IMR-90 (cell line): ENCODE measurements at regions not wholly inside any gene's neighbourhood (a gene's known extent, or its start where the extent isn't known, plus 50 kb on each side); places are given as distances from the start of the nearest gene placed in this dataset.

Experiments used
- ATAC-seq: fragments of 200-7000 bp; cut with Tn5 transposase; 2 replicates; pipeline ENCODE4 v1.9.1; 2020; ENCODE audit warnings: low read depth, mild to moderate bottlenecking, moderate library complexity
- BruUV-seq: library from RNA; stranded (reverse); fragments of 400-500 nt; replicated peaks from 2 replicates; lab custom pipeline; 2021; lab: Mats Ljungman, UMichigan
- CTCF ChIA-PET: fragments of 300-600 bp; formaldehyde crosslinking; extraction: SDS; loops from one replicate; lab custom pipeline; 2021; ENCODE audit warnings: antibody characterized with exemption; lab: Yijun Ruan, JAX
- POLR2A ChIA-PET: fragments of 300-600 bp; sonication (Branson Sonifier 250); formaldehyde crosslinking; loops from one replicate; lab custom pipeline; 2022; ENCODE audit warnings: antibody characterized with exemption; ENCODE audit not compliant: unreplicated experiment; lab: Charles Lee
- DNase-seq: peaks from one replicate; pipeline ENCODE4 v3.0.0; 2013
- H2AFZ ChIP-seq: replicated peaks from 2 replicates; pipeline ENCODE3; 2013; ENCODE audit warnings: low read length, mild to moderate bottlenecking; ENCODE audit not compliant: poor library complexity
- H2AK5ac ChIP-seq: 2 replicates; pipeline ENCODE4 v1.6.1; 2013; ENCODE audit warnings: low read depth, low read length, inconsistent platforms
- H2AK9ac ChIP-seq: replicated peaks from 2 replicates; pipeline ENCODE3; 2013; ENCODE audit warnings: mild to moderate bottlenecking, low read depth, low read length, moderate library complexity; ENCODE audit not compliant: poor library complexity
- H2BK120ac ChIP-seq: 2 replicates; pipeline ENCODE4 v1.6.1; 2013; ENCODE audit warnings: low read depth, low read length, inconsistent platforms
- H2BK15ac ChIP-seq: 3 replicates; pipeline ENCODE4 v1.6.1; 2013; ENCODE audit warnings: low read depth, low read length, inconsistent platforms
- H2BK20ac ChIP-seq: 2 replicates; pipeline ENCODE4 v1.6.1; 2013; ENCODE audit warnings: low read depth, mild to moderate bottlenecking, inconsistent platforms, low read length, moderate library complexity
- H2BK5ac ChIP-seq: 2 replicates; pipeline ENCODE4 v1.6.1; 2013; ENCODE audit warnings: mild to moderate bottlenecking, low read depth, low read length, inconsistent platforms; ENCODE audit not compliant: poor library complexity, severe bottlenecking
- H3K14ac ChIP-seq: replicated peaks from 2 replicates; pipeline ENCODE4 v1.6.1; 2013; ENCODE audit warnings: low read depth, low read length, inconsistent platforms
- H3K18ac ChIP-seq: 2 replicates; pipeline ENCODE4 v1.6.1; 2013; ENCODE audit warnings: low read depth, low read length, control low read depth
- H3K23ac ChIP-seq: 2 replicates; pipeline ENCODE4 v1.6.1; 2013; ENCODE audit warnings: low read depth, low read length, inconsistent platforms
- H3K27ac ChIP-seq: 2 replicates; pipeline ENCODE4 v1.5.1; 2013; ENCODE audit warnings: mild to moderate bottlenecking, control low read depth, low read length; ENCODE audit not compliant: insufficient read depth
- H3K27me3 ChIP-seq: 2 replicates; pipeline ENCODE4 v1.6.1; 2013; ENCODE audit warnings: low read length; ENCODE audit not compliant: control insufficient read depth, insufficient read depth
- H3K36me3 ChIP-seq: 2 replicates; pipeline ENCODE4 v1.6.1; 2013; ENCODE audit warnings: low read length, mixed read lengths; ENCODE audit not compliant: control insufficient read depth, insufficient read depth
- H3K4ac ChIP-seq: 2 replicates; pipeline ENCODE4 v1.6.1; 2013; ENCODE audit warnings: low read depth, low read length, inconsistent platforms
- H3K4me1 ChIP-seq: 2 replicates; pipeline ENCODE4 v1.6.1; 2013; ENCODE audit warnings: low read length, mixed read lengths; ENCODE audit not compliant: control insufficient read depth, insufficient read depth
- H3K4me2 ChIP-seq: 2 replicates; pipeline ENCODE4 v1.6.1; 2013; ENCODE audit warnings: low read depth, mild to moderate bottlenecking, control low read depth, low read length, moderate library complexity
- H3K4me3 ChIP-seq: 2 replicates; pipeline ENCODE4 v1.5.1; 2013; ENCODE audit warnings: low read depth, mild to moderate bottlenecking, control low read depth, low read length, moderate library complexity; ENCODE audit not compliant: insufficient read depth
- H3K56ac ChIP-seq: 2 replicates; pipeline ENCODE4 v1.6.1; 2013; ENCODE audit warnings: low read length, inconsistent platforms; ENCODE audit not compliant: insufficient read depth; ENCODE audit errors: extremely low read depth
- H3K79me1 ChIP-seq, 2 experiments: 2 replicates each; pipeline ENCODE4 v1.6.1; 2013; ENCODE audit warnings: low read length in 2 of 2, inconsistent platforms in 1 of 2, low read depth in 1 of 2
- H3K9ac ChIP-seq: 2 replicates; pipeline ENCODE4 v1.6.1; 2013; ENCODE audit warnings: low read depth, low read length, control low read depth
- H3K9me1 ChIP-seq: 2 replicates; pipeline ENCODE4 v1.6.1; 2013; ENCODE audit warnings: low read length, inconsistent platforms; ENCODE audit not compliant: insufficient read depth
- H3K9me3 ChIP-seq: 2 replicates; pipeline ENCODE4 v1.6.1; 2013; ENCODE audit warnings: low read length; ENCODE audit not compliant: control insufficient read depth, insufficient read depth
- H4K20me1 ChIP-seq: 2 replicates; pipeline ENCODE4 v1.6.1; 2013; ENCODE audit warnings: low read length, inconsistent platforms; ENCODE audit not compliant: insufficient read depth
- H4K5ac ChIP-seq: 2 replicates; pipeline ENCODE4 v1.6.1; 2013; ENCODE audit warnings: mild to moderate bottlenecking, low read depth, low read length, control low read depth
- H4K8ac ChIP-seq, 2 experiments: 2 replicates each; pipeline ENCODE4 v1.6.1; 2013; ENCODE audit warnings: low read depth in 2 of 2, low read length in 2 of 2, control low read depth in 1 of 2, inconsistent platforms in 1 of 2
- H4K91ac ChIP-seq: 2 replicates; pipeline ENCODE4 v1.6.1; 2013; ENCODE audit warnings: low read depth, low read length, inconsistent platforms; ENCODE audit not compliant: insufficient read depth
- BHLHE40 ChIP-seq: fragments of 150-350 bp; IDR thresholded peaks from 2 replicates; pipeline ENCODE4 v1.6.1; 2016; ENCODE audit warnings: mild to moderate bottlenecking, low read depth, low read length
- WGBS, 2 experiments: methylation state at CpG; one replicate each; pipeline versions ENCODE4 v1.1.5 to v1.1.7; 2013; ENCODE audit warnings: missing lambda C conversion rate in 2 of 2; ENCODE audit not compliant: insufficient read length in 1 of 2; ENCODE audit errors: extremely low coverage in 2 of 2; 5-methylcytosine and 5-hydroxymethylcytosine counted together
- dilution Hi-C: fragments of 300-500 bp; cut with HindIII; formaldehyde crosslinking; loops from one replicate; pipeline ENCODE4 v1.14.3; 2018; ENCODE audit warnings: low sequenced_read_pairs; ENCODE audit not compliant: unreplicated experiment
- in situ Hi-C: fragments of 300-500 bp; cut with MboI; formaldehyde crosslinking; loops from 3 replicates; pipeline ENCODE4 v1.14.3; 2019; ENCODE audit warnings: low sequenced_read_pairs, inconsistent platforms, mixed read lengths
- intact Hi-C: fragments of 100-400 bp; cut with micrococcal nuclease; formaldehyde crosslinking; loops from 2 replicates; pipeline ENCODE4 v1.10.0; 2022

DNA sequence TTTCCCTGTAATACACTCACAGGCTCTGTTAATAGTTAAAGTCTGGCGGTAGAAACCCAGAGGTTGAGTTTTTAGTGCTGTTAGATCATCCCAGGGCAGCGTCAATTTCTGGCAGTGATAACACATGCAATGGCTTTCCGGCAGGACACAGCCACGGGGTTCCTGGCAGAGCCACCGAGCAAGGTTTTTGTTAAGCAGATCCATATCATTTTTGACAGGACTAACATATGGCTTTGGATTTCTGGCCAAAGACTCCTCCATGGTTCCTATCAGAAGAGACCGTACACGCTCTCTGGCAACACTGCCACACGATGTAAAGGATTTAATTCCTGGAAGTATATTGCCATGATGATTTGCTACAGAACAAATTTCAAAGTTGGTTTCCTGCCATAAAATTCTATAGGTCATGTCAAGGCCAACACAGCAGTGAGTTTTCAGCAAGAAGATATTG is 854.3 kb downstream of the LRRTM4 start:
- DNase-seq (no peak), ATAC-seq (no peak)
- Histone ChIP-seq H3K4ac (no peak overlapping the region), H3K14ac (no peak overlapping the region), H2AK9ac (no peak overlapping the region), H2BK15ac (no peak overlapping the region), H4K20me1 (no peaks in the 10 kb centered on the region), H2AK5ac (no peak overlapping the region), H3K23ac (no peak overlapping the region), H3K4me3 (no peak overlapping the region), H2BK120ac (no peak overlapping the region), H2AFZ (no peak overlapping the region), H3K4me1 (no peaks in the 10 kb centered on the region), H3K18ac (no peak overlapping the region), H2BK20ac (no peak overlapping the region), H3K56ac (no peak overlapping the region), H3K4me2 (no peak overlapping the region), H3K9me3 (no peaks in the 10 kb centered on the region), H3K9me1 (no peaks in the 10 kb centered on the region), H3K36me3 (no peaks in the 10 kb centered on the region), H4K5ac (no peak overlapping the region), H4K8ac (no peak overlapping the region), H3K9ac (no peak overlapping the region), H3K27me3 (no peaks in the 10 kb centered on the region), H2BK5ac (no peak overlapping the region), H3K79me1 (no peaks in the 10 kb centered on the region), H3K27ac (no peak overlapping the region), H4K91ac (no peak overlapping the region)
- in situ Hi-C loops, result no loop called here
- TF ChIP-seq BHLHE40, result no peak
- dilution Hi-C loops, result no loop called here
- no TSS peak for BruUV-seq
- CTCF ChIA-PET, result no interaction called here
- POLR2A ChIA-PET, result no interaction called here
- WGBS, 2 experiments, result no CpG with 5 or more reads among the region's 8 CpGs
- intact Hi-C loops, result no loop called here
